CD8-positive, alpha-beta memory T cell (primary cell): ENCODE measurements at regions not wholly inside any gene's neighbourhood (a gene's known extent, or its start where the extent isn't known, plus 50 kb on each side); places are given as distances from the start of the nearest gene placed in this dataset.

Experiments used
- CTCF ChIA-PET: fragments of 350-600 bp; sonication (Branson Sonifier 250); formaldehyde crosslinking; loops from one replicate; lab custom pipeline; 2021; ENCODE audit warnings: antibody characterized with exemption; lab: Charles Lee
- POLR2A ChIA-PET: fragments of 350-600 bp; sonication (Branson Sonifier 250); formaldehyde crosslinking; loops from one replicate; lab custom pipeline; 2021; ENCODE audit warnings: antibody characterized with exemption; lab: Charles Lee
- DNase-seq, 5 donors: peaks; one replicate each; pipeline versions ENCODE4 v3.0.0 to v3.0.0-alpha.2; 2020 to 2022; ENCODE audit warnings: mixed read lengths in 1 of 5
- H3K27ac ChIP-seq: one replicate; pipeline ENCODE4 v1.7.0; 2013; ENCODE audit warnings: low read depth, mild to moderate bottlenecking, low read length, moderate library complexity
- H3K27me3 ChIP-seq: 2 replicates; pipeline ENCODE4 v1.7.0; 2013; ENCODE audit warnings: low read length, mild to moderate bottlenecking; ENCODE audit not compliant: insufficient read depth, poor library complexity, severe bottlenecking
- H3K36me3 ChIP-seq: 2 replicates; pipeline ENCODE4 v1.7.0; 2013; ENCODE audit warnings: mild to moderate bottlenecking, low read length, moderate library complexity; ENCODE audit not compliant: insufficient read depth
- H3K4me1 ChIP-seq: 2 replicates; pipeline ENCODE4 v1.7.0; 2013; ENCODE audit warnings: mild to moderate bottlenecking, low read length, moderate library complexity; ENCODE audit not compliant: insufficient read depth
- H3K4me3 ChIP-seq: 2 replicates; pipeline ENCODE4 v1.7.0; 2013; ENCODE audit warnings: mild to moderate bottlenecking, low read length
- H3K9me3 ChIP-seq: 2 replicates; pipeline ENCODE4 v1.7.0; 2013; ENCODE audit warnings: mild to moderate bottlenecking, low read length
- H3K27ac Mint-ChIP-seq, 8 donors: one replicate each; pipeline ENCODE4 v1.8.0; 2020 to 2021; ENCODE audit warnings: mixed read lengths in 8 of 8, mild to moderate bottlenecking in 6 of 8, inconsistent platforms in 3 of 8, moderate library complexity in 3 of 8
- H3K27me3 Mint-ChIP-seq, 2 donors: one replicate each; pipeline ENCODE4 v1.8.0; 2020 to 2021; ENCODE audit warnings: mixed read lengths in 2 of 2, mild to moderate bottlenecking in 1 of 2, moderate library complexity in 1 of 2
- H3K36me3 Mint-ChIP-seq, 3 donors: one replicate each; pipeline ENCODE4 v1.8.0; 2020 to 2021; ENCODE audit warnings: mixed read lengths in 3 of 3, inconsistent platforms in 1 of 3, mild to moderate bottlenecking in 1 of 3
- H3K4me1 Mint-ChIP-seq, 3 donors: one replicate each; pipeline ENCODE4 v1.8.0; 2020 to 2021; ENCODE audit warnings: mixed read lengths in 3 of 3, inconsistent platforms in 1 of 3, mild to moderate bottlenecking in 1 of 3
- H3K4me3 Mint-ChIP-seq, 7 donors: one replicate each; pipeline ENCODE4 v1.8.0; 2020 to 2021; ENCODE audit warnings: mixed read lengths in 7 of 7, mild to moderate bottlenecking in 6 of 7, moderate library complexity in 4 of 7, inconsistent platforms in 2 of 7
- H3K9me3 Mint-ChIP-seq, 5 donors: one replicate each; pipeline ENCODE4 v1.8.0; 2020 to 2022; ENCODE audit warnings: mixed read lengths in 5 of 5, mild to moderate bottlenecking in 3 of 5, moderate library complexity in 2 of 5, inconsistent platforms in 1 of 5

GRCh38 chr20:4076671-4077070, 61.3 kb upstream of the RNF24 start:
- H3K27me3 ChIP-seq = no peaks in the 10 kb centered on the region

GRCh38 chr20:4076033-4076432, 60.7 kb upstream of the RNF24 start:
- Mint-ChIP-seq H3K4me1 (peaks cover 5 to 10% (median 6%) of the 10 kb centered on the region in 3 donors), H3K9me3 (no peaks in the 10 kb centered on the region), H3K27ac (no peak overlapping the region), H3K4me3 (no peak overlapping the region), H3K36me3 (no peaks in the 10 kb centered on the region), H3K27me3 (peaks cover 0 to 1% of the 10 kb centered on the region in 2 donors)
- no peaks in the 10 kb centered on the region for H3K36me3 ChIP-seq
- H3K4me3 ChIP-seq = no peak overlapping the region
- no peak for DNase-seq
- CTCF ChIA-PET = interaction anchor here (0.8 kb wide), 1 partner anchor 9 kb away, joined by 4 read pairs; no protein-coding TSS in a partner anchor
- H3K9me3 ChIP-seq = no peaks in the 10 kb centered on the region
- H3K4me1 ChIP-seq = no peaks in the 10 kb centered on the region
- POLR2A ChIA-PET = no interaction called here
- H3K27me3 ChIP-seq = no peaks in the 10 kb centered on the region
- H3K27ac ChIP-seq = no peak overlapping the region

More at GRCh38 chr20:4076671-4077070, 61.3 kb upstream of the RNF24 start:
- no peak overlapping the region for H3K27ac Mint-ChIP-seq
- H3K27me3 Mint-ChIP-seq = peaks cover 0 to 1% of the 10 kb centered on the region in 2 donors
- Histone ChIP-seq H3K9me3 (no peaks in the 10 kb centered on the region), H3K4me1 (no peaks in the 10 kb centered on the region), H3K27ac (no peak overlapping the region), H3K36me3 (no peaks in the 10 kb centered on the region), H3K4me3 (no peak overlapping the region)
- no peak overlapping the region for H3K4me3 Mint-ChIP-seq
- no peak for DNase-seq
- H3K36me3 Mint-ChIP-seq = no peaks in the 10 kb centered on the region
- H3K9me3 Mint-ChIP-seq = peaks cover 0 to 2% (median 0%) of the 10 kb centered on the region in 5 donors
- CTCF ChIA-PET = interaction anchor here (0.8 kb wide), 1 partner anchor 9 kb away, joined by 4 read pairs; no protein-coding TSS in a partner anchor
- peaks cover 6 to 13% (median 9%) of the 10 kb centered on the region in 3 donors for H3K4me1 Mint-ChIP-seq
- POLR2A ChIA-PET = no interaction called here

GRCh38 chr20:4074877-4075455, 59.6 kb upstream of the RNF24 start:
- H3K4me1 ChIP-seq = no peaks in the 10 kb centered on the region
- no peak overlapping the region for H3K4me3 ChIP-seq
- H3K9me3 ChIP-seq = no peaks in the 10 kb centered on the region
- Mint-ChIP-seq H3K36me3 (no peaks in the 10 kb centered on the region), H3K4me1 (peaks cover 5 to 10% (median 6%) of the 10 kb centered on the region in 3 donors), H3K4me3 (no peak overlapping the region), H3K9me3 (no peaks in the 10 kb centered on the region), H3K27ac (peak overlapping the region in 1 of 8 donors; percentile 51), H3K27me3 (peaks cover 0 to 1% of the 10 kb centered on the region in 2 donors)
- CTCF ChIA-PET = no interaction called here
- DNase-seq = no peak
- POLR2A ChIA-PET = no interaction called here
- H3K27me3 ChIP-seq = no peaks in the 10 kb centered on the region
- H3K27ac ChIP-seq = peak overlapping the region; percentile 31
- no peaks in the 10 kb centered on the region for H3K36me3 ChIP-seq

GRCh38 chr20:4073852-4074741, 58.7 kb upstream of the RNF24 start:
- ChIA-PET POLR2A (no interaction called here), CTCF (interaction anchor here (0.9 kb wide), 1 partner anchor 61 kb away, joined by 3 read pairs; no protein-coding TSS in a partner anchor)
- H3K9me3 ChIP-seq = no peaks in the 10 kb centered on the region

GRCh38 chr20:4071178-4071693, 55.9 kb upstream of the RNF24 start:
- no peaks in the 10 kb centered on the region for H3K9me3 Mint-ChIP-seq
- no peaks in the 10 kb centered on the region for H3K4me1 ChIP-seq
- H3K36me3 ChIP-seq = no peaks in the 10 kb centered on the region
- no peak overlapping the region for H3K27ac ChIP-seq
- no peak overlapping the region for H3K4me3 ChIP-seq
- peaks cover 0 to 1% of the 10 kb centered on the region in 2 donors for H3K27me3 Mint-ChIP-seq
- POLR2A ChIA-PET = no interaction called here
- H3K4me1 Mint-ChIP-seq = no peaks in the 10 kb centered on the region
- CTCF ChIA-PET = interaction anchor here (0.6 to 1.2 kb wide), 3 partner anchors 12 to 521 kb away, joined by 3 read pairs; no protein-coding TSS in a partner anchor
- no peaks in the 10 kb centered on the region for H3K9me3 ChIP-seq
- no peaks in the 10 kb centered on the region for H3K27me3 ChIP-seq
- no peaks in the 10 kb centered on the region for H3K36me3 Mint-ChIP-seq
- no peak overlapping the region for H3K4me3 Mint-ChIP-seq
- no peak for DNase-seq
- peak overlapping the region in 1 of 8 donors; percentile 8 for H3K27ac Mint-ChIP-seq

More at GRCh38 chr20:4073852-4074741, 58.7 kb upstream of the RNF24 start:
- no peak overlapping the region for H3K4me3 Mint-ChIP-seq
- no peak overlapping the region for H3K27ac Mint-ChIP-seq
- peaks cover 5 to 10% (median 6%) of the 10 kb centered on the region in 3 donors for H3K4me1 Mint-ChIP-seq
- Histone ChIP-seq H3K4me1 (no peaks in the 10 kb centered on the region), H3K36me3 (no peaks in the 10 kb centered on the region), H3K27ac (no peak overlapping the region), H3K27me3 (no peaks in the 10 kb centered on the region), H3K4me3 (no peak overlapping the region)
- no peaks in the 10 kb centered on the region for H3K36me3 Mint-ChIP-seq
- no peaks in the 10 kb centered on the region for H3K9me3 Mint-ChIP-seq
- H3K27me3 Mint-ChIP-seq = peaks cover 0 to 1% of the 10 kb centered on the region in 2 donors
- DNase-seq = no peak

- no peak overlapping the region for H3K4me3 Mint-ChIP-seq
- Histone ChIP-seq H3K27ac (no peak overlapping the region), H3K36me3 (no peaks in the 10 kb centered on the region), H3K9me3 (no peaks in the 10 kb centered on the region), H3K4me3 (no peak overlapping the region), H3K4me1 (no peaks in the 10 kb centered on the region), H3K27me3 (no peaks in the 10 kb centered on the region)
- H3K36me3 Mint-ChIP-seq = no peaks in the 10 kb centered on the region
- ChIA-PET CTCF (interaction anchor here (0.6 kb wide), 1 partner anchor 522 kb away, joined by 3 read pairs; no protein-coding TSS in a partner anchor), POLR2A (no interaction called here)
- no peaks in the 10 kb centered on the region for H3K4me1 Mint-ChIP-seq
- no peak overlapping the region for H3K27ac Mint-ChIP-seq
- no peaks in the 10 kb centered on the region for H3K9me3 Mint-ChIP-seq
- DNase-seq = no peak
- peaks cover 0 to 1% of the 10 kb centered on the region in 2 donors for H3K27me3 Mint-ChIP-seq
Observed at GRCh38 chr20:4070323-4071177, 55.2 kb upstream of the RNF24 start.

GRCh38 chr20:4069751-4070150, 54.4 kb upstream of the RNF24 start:
- H3K27me3 Mint-ChIP-seq = peaks cover 0 to 1% of the 10 kb centered on the region in 2 donors
- no peaks in the 10 kb centered on the region for H3K36me3 Mint-ChIP-seq
- H3K4me3 ChIP-seq = no peak overlapping the region
- peak overlapping the region in 1 of 8 donors; percentile 48 for H3K27ac Mint-ChIP-seq
- H3K36me3 ChIP-seq = no peaks in the 10 kb centered on the region
- no peak overlapping the region for H3K4me3 Mint-ChIP-seq
- H3K4me1 Mint-ChIP-seq = no peaks in the 10 kb centered on the region
- H3K27me3 ChIP-seq = no peaks in the 10 kb centered on the region
- H3K4me1 ChIP-seq = no peaks in the 10 kb centered on the region
- DNase-seq = no peak
- ChIA-PET POLR2A (no interaction called here), CTCF (no interaction called here)
- H3K9me3 ChIP-seq = no peaks in the 10 kb centered on the region
- no peaks in the 10 kb centered on the region for H3K9me3 Mint-ChIP-seq
- no peak overlapping the region for H3K27ac ChIP-seq
